ENCODE measurements at regions not wholly inside any gene's neighbourhood (a gene's known extent, or its start where the extent isn't known, plus 50 kb on each side); places are given as distances from the start of the nearest gene placed in this dataset.
"Not testable (repeated sequence)": the region's sequence is repeated elsewhere in the genome, so short reads cannot be mapped to it uniquely, and the experiment has no call there.

GRCh38 chr1:224548676-224549075, 67.4 kb upstream of the CNIH3 start:
- no peak for DNase-seq
- H3K4me3 Mint-ChIP-seq = no peak overlapping the region
- H3K4me3 ChIP-seq (ENCODE audit: low read length) = no peak overlapping the region
- H3K9me3 Mint-ChIP-seq = no peaks in the 10 kb centered on the region
- no peak for TF ChIP-seq CTCF (IDR thresholded peaks at IDR 0.05)
- H3K36me3 ChIP-seq (ENCODE audit: insufficient read depth, low read length) = no peaks in the 10 kb centered on the region
- no peaks in the 10 kb centered on the region for H3K4me1 ChIP-seq (ENCODE audit: insufficient read depth, low read length)
- H3K9me3 ChIP-seq (ENCODE audit: control insufficient read depth in 1 of 2, insufficient read depth in 1 of 2, low read length in 2 of 2) = no peaks in the 10 kb centered on the region
- CTCF ChIA-PET = no interaction called here
- no peaks in the 10 kb centered on the region for H3K27me3 ChIP-seq (ENCODE audit: control insufficient read depth in 1 of 2, insufficient read depth in 2 of 2, low read length in 2 of 2)
- H3K4me1 Mint-ChIP-seq (ENCODE audit: low read depth) = no peaks in the 10 kb centered on the region
- H3K36me3 Mint-ChIP-seq (ENCODE audit: low read depth) = no peaks in the 10 kb centered on the region
- no peak overlapping the region for H3K27ac Mint-ChIP-seq
- POLR2A ChIA-PET = no interaction called here
- H3K27ac ChIP-seq (ENCODE audit: low read depth in 1 of 2, low read length in 2 of 2) = no peak overlapping the region
- H3K27me3 Mint-ChIP-seq = peaks cover 6% of the 10 kb centered on the region
- intact Hi-C loops (cut with DNase I, micrococcal nuclease) = no loop called here
- ATAC-seq (ENCODE audit: poor library complexity) = no peak

- H3K27me3 ChIP-seq (ENCODE audit: control insufficient read depth in 1 of 2, insufficient read depth in 2 of 2, low read length in 2 of 2); H3K4me3 Mint-ChIP-seq; H3K27me3 Mint-ChIP-seq; H3K4me1 ChIP-seq (ENCODE audit: insufficient read depth, low read length); H3K9me3 Mint-ChIP-seq; H3K9me3 ChIP-seq (ENCODE audit: control insufficient read depth in 1 of 2, insufficient read depth in 1 of 2, low read length in 2 of 2); DNase-seq; CTCF ChIA-PET; ATAC-seq (ENCODE audit: poor library complexity); POLR2A ChIA-PET; H3K27ac ChIP-seq (ENCODE audit: low read depth in 1 of 2, low read length in 2 of 2); intact Hi-C loops (cut with DNase I, micrococcal nuclease); H3K4me3 ChIP-seq (ENCODE audit: low read length); H3K36me3 ChIP-seq (ENCODE audit: insufficient read depth, low read length); H3K27ac Mint-ChIP-seq; H3K36me3 Mint-ChIP-seq (ENCODE audit: low read depth); H3K4me1 Mint-ChIP-seq (ENCODE audit: low read depth): not testable (repeated sequence)
Observed at GRCh38 chr1:224551189-224551588, 64.9 kb upstream of the CNIH3 start.

- Mint-ChIP-seq H3K4me3 (no peak overlapping the region), H3K4me1 (ENCODE audit: low read depth) (no peaks in the 10 kb centered on the region), H3K36me3 (ENCODE audit: low read depth) (no peaks in the 10 kb centered on the region), H3K9me3 (no peaks in the 10 kb centered on the region), H3K27me3 (no peaks in the 10 kb centered on the region), H3K27ac (no peak overlapping the region)
- CTCF ChIA-PET = no interaction called here
- DNase-seq (no peak), ATAC-seq (ENCODE audit: poor library complexity) (no peak)
- Histone ChIP-seq H3K27ac (ENCODE audit: low read depth in 1 of 2, low read length in 2 of 2) (no peak overlapping the region), H3K4me3 (ENCODE audit: low read length) (no peak overlapping the region), H3K36me3 (ENCODE audit: insufficient read depth, low read length) (no peaks in the 10 kb centered on the region), H3K4me1 (ENCODE audit: insufficient read depth, low read length) (no peaks in the 10 kb centered on the region), H3K27me3 (ENCODE audit: control insufficient read depth in 1 of 2, insufficient read depth in 2 of 2, low read length in 2 of 2) (no peaks in the 10 kb centered on the region), H3K9me3 (ENCODE audit: control insufficient read depth in 1 of 2, insufficient read depth in 1 of 2, low read length in 2 of 2) (no peaks in the 10 kb centered on the region)
- TF ChIP-seq CTCF (IDR thresholded peaks at IDR 0.05) = no peak
- intact Hi-C loops (cut with DNase I, micrococcal nuclease) = no loop called here
- POLR2A ChIA-PET = no interaction called here
Observed at GRCh38 chr1:224554056-224554455, 62.1 kb upstream of the CNIH3 start.

DNA sequence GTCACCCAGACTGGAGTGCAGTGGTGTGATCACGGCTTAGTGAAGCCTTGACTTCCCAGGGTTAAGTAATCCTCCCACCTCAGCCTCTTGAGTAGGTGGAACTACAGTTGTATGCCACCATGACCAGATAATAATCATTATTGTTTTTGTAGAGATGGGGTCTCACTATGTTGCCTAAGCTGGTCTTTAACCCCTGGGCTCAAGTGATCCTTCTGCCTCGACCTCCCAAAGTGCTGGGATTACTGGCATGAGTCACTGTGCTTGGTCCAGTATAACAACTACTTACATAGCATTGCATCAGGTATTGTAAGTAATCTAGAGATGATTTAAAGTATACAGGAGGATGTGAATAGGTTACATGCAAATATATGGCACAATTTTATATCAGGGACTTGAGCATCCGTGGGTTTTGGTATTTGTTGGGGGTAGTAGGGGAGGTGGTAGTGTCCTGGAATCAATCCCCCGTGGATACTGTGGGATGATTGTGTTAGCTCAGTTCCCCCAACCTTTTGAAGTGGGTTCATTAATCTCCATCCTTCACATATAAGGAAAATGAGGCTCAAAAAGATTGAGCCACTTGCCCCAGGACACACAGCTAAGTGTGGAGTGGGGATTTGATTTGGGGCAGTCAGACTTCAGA, 61.4 kb upstream of the CNIH3 start:
- CTCF ChIA-PET = no interaction called here
- H3K4me3 ChIP-seq (ENCODE audit: low read length) = no peak overlapping the region
- no peak for TF ChIP-seq CTCF (IDR thresholded peaks at IDR 0.05)
- ATAC-seq (ENCODE audit: poor library complexity) = no peak
- no peaks in the 10 kb centered on the region for H3K4me1 ChIP-seq (ENCODE audit: insufficient read depth, low read length)
- POLR2A ChIA-PET = no interaction called here
- H3K27me3 ChIP-seq (ENCODE audit: control insufficient read depth in 1 of 2, insufficient read depth in 2 of 2, low read length in 2 of 2) = no peaks in the 10 kb centered on the region
- Mint-ChIP-seq H3K27me3 (no peaks in the 10 kb centered on the region), H3K4me3 (no peak overlapping the region), H3K36me3 (ENCODE audit: low read depth) (no peaks in the 10 kb centered on the region), H3K4me1 (ENCODE audit: low read depth) (no peaks in the 10 kb centered on the region), H3K27ac (no peak overlapping the region), H3K9me3 (no peaks in the 10 kb centered on the region)
- no peak overlapping the region for H3K27ac ChIP-seq (ENCODE audit: low read depth in 1 of 2, low read length in 2 of 2)
- no peak for DNase-seq
- intact Hi-C loops (cut with DNase I, micrococcal nuclease) = no loop called here
- no peaks in the 10 kb centered on the region for H3K9me3 ChIP-seq (ENCODE audit: control insufficient read depth in 1 of 2, insufficient read depth in 1 of 2, low read length in 2 of 2)
- no peaks in the 10 kb centered on the region for H3K36me3 ChIP-seq (ENCODE audit: insufficient read depth, low read length)
